Lower leg skin (tissue), 3 donors: ENCODE measurements at regions not wholly inside any gene's neighbourhood (a gene's known extent, or its start where the extent isn't known, plus 50 kb on each side); places are given as distances from the start of the nearest gene placed in this dataset.

Experiments
- CTCF ChIP-seq, 3 donors: fragments of 450-650 bp; IDR thresholded peaks; one replicate each; pipeline ENCODE4 v1.5.1; 2016; ENCODE audit warnings: antibody characterized with exemption in 3 of 3, mild to moderate bottlenecking in 3 of 3, moderate library complexity in 2 of 3
- POLR2A ChIP-seq, 2 donors: fragments of 450-650 bp; IDR thresholded peaks; one replicate each; pipeline ENCODE4 v1.6.1; 2016 to 2017; ENCODE audit warnings: antibody characterized with exemption in 2 of 2, mild to moderate bottlenecking in 1 of 2, moderate library complexity in 1 of 2

GRCh38 chr4:32499171-32499570, 1779.0 kb downstream of the PCDH7 start:
- TF ChIP-seq CTCF (IDR thresholded peaks at IDR 0.05) (no peak), POLR2A (IDR thresholded peaks at IDR 0.05) (no peak)
